H1 (cell line): ENCODE measurements at regions not wholly inside any gene's neighbourhood (a gene's known extent, or its start where the extent isn't known, plus 50 kb on each side); places are given as distances from the start of the nearest gene placed in this dataset.

ENCODE experiments used
- CTCF ChIA-PET: fragments of 300-600 bp; sonication (Branson Sonifier 250); formaldehyde crosslinking; loops from one replicate; lab custom pipeline; 2021; ENCODE audit not compliant: partially characterized antibody; lab: Charles Lee
- POLR2A ChIA-PET: fragments of 300-600 bp; sonication (Branson Sonifier 250); formaldehyde crosslinking; loops from one replicate; lab custom pipeline; 2021; ENCODE audit warnings: inconsistent platforms; ENCODE audit not compliant: partially characterized antibody; lab: Charles Lee
- DNase-seq, 2 experiments: peaks; one replicate each; pipeline versions ENCODE4 v3.0.0 to v3.0.0-alpha.2; 2010 to 2022; ENCODE audit warnings: low spot score in 2 of 2, low read depth in 1 of 2, mixed read lengths in 1 of 2
- FAIRE-seq: peaks from 2 replicates; lab custom pipeline; 2011; peaks lifted over from hg19 to GRCh38; lab: Jason Lieb, UNC
- H2AFZ ChIP-seq: 2 replicates; pipeline ENCODE4 v1.8.1; 2012; ENCODE audit warnings: low read length, inconsistent platforms
- H2AK5ac ChIP-seq: 2 replicates; pipeline ENCODE4 v1.6.1; 2013; ENCODE audit warnings: low read depth, low read length
- H2BK120ac ChIP-seq: replicated peaks from 2 replicates; pipeline ENCODE3; 2013; ENCODE audit warnings: low read depth, low read length, inconsistent platforms
- H2BK12ac ChIP-seq: 2 replicates; pipeline ENCODE4 v1.6.1; 2013; ENCODE audit warnings: low read depth, low read length
- H2BK15ac ChIP-seq: 2 replicates; pipeline ENCODE4 v1.6.1; 2013; ENCODE audit warnings: low read length
- H2BK20ac ChIP-seq: 2 replicates; pipeline ENCODE4 v1.6.1; 2013; ENCODE audit warnings: low read length
- H2BK5ac ChIP-seq: 2 replicates; pipeline ENCODE4 v1.6.1; 2013; ENCODE audit warnings: low read depth, low read length
- H3K14ac ChIP-seq: 2 replicates; pipeline ENCODE4 v1.6.1; 2013; ENCODE audit warnings: inconsistent platforms; ENCODE audit not compliant: insufficient read length
- H3K18ac ChIP-seq: 2 replicates; pipeline ENCODE4 v1.6.1; 2013; ENCODE audit warnings: low read length; ENCODE audit errors: extremely low read depth
- H3K23ac ChIP-seq: 2 replicates; pipeline ENCODE4 v1.6.1; 2013; ENCODE audit warnings: inconsistent platforms; ENCODE audit not compliant: insufficient read length
- H3K23me2 ChIP-seq: 2 replicates; pipeline ENCODE4 v1.6.1; 2013; ENCODE audit warnings: low read depth, low read length
- H3K27ac ChIP-seq: 2 replicates; pipeline ENCODE4 v1.6.1; 2011; ENCODE audit warnings: low read depth, low read length, inconsistent platforms
- H3K27me3 ChIP-seq, 4 experiments: replicated peaks in 1 of 4; 1 replicate in 1 of 4; 2 replicates in 3 of 4; pipeline versions ENCODE4 v1.6.1 to v1.8.1; 2011 to 2013; ENCODE audit warnings: low read length in 3 of 4, mild to moderate bottlenecking in 3 of 4, inconsistent platforms in 2 of 4, mixed read lengths in 2 of 4, moderate library complexity in 1 of 4; ENCODE audit not compliant: control insufficient read depth in 3 of 4, insufficient read depth in 3 of 4; ENCODE audit errors: extremely low read depth in 1 of 4
- H3K36me3 ChIP-seq, 4 experiments: 2 replicates each; pipeline versions ENCODE4 v1.6.1 to v1.8.1; 2011 to 2013; ENCODE audit warnings: mild to moderate bottlenecking in 4 of 4, low read length in 3 of 4, moderate library complexity in 2 of 4, control low read depth in 1 of 4, inconsistent platforms in 1 of 4; ENCODE audit not compliant: insufficient read depth in 4 of 4, control insufficient read depth in 2 of 4
- H3K4ac ChIP-seq: replicated peaks from 2 replicates; pipeline ENCODE3; 2013; ENCODE audit warnings: low read length, low read depth, mixed read lengths, inconsistent platforms; ENCODE audit not compliant: insufficient read length
- H3K4me1 ChIP-seq, 4 experiments: replicated peaks in 1 of 4; 1 replicate in 1 of 4; 2 replicates in 3 of 4; pipeline versions ENCODE4 v1.6.1 to v1.8.1; 2011 to 2013; ENCODE audit warnings: low read length in 3 of 4, inconsistent platforms in 2 of 4, mixed read lengths in 1 of 4; ENCODE audit not compliant: insufficient read depth in 4 of 4, control insufficient read depth in 3 of 4
- H3K4me2 ChIP-seq, 2 experiments: 2 replicates each; pipeline versions ENCODE4 v1.6.1 to v1.8.1; 2011 to 2013; ENCODE audit warnings: low read depth in 2 of 2, low read length in 2 of 2, control low read depth in 1 of 2, inconsistent platforms in 1 of 2, mild to moderate bottlenecking in 1 of 2; ENCODE audit not compliant: insufficient read depth in 1 of 2
- H3K4me3 ChIP-seq, 4 experiments: fragments of 200-600, 300-600 bp in 1 of 4; sonication (generic), shearing (Covaris generic), sonication (Bioruptor Twin) in 1 of 4; 2 replicates each; pipeline versions ENCODE4 v1.5.1 to v1.8.1; 2011 to 2016; ENCODE audit warnings: low read length in 4 of 4, low read depth in 3 of 4, control low read depth in 2 of 4, inconsistent platforms in 2 of 4, mild to moderate bottlenecking in 2 of 4, mixed read lengths in 1 of 4, moderate library complexity in 1 of 4; ENCODE audit not compliant: insufficient read depth in 2 of 4; ENCODE audit errors: extremely low read depth in 1 of 4
- H3K56ac ChIP-seq: replicated peaks from 2 replicates; pipeline ENCODE3; 2013; ENCODE audit warnings: low read depth, mild to moderate bottlenecking, mixed read lengths, low read length, inconsistent platforms; ENCODE audit not compliant: insufficient read length
- H3K79me1 ChIP-seq: 2 replicates; pipeline ENCODE4 v1.6.1; 2013; ENCODE audit warnings: low read depth, low read length, control low read depth
- H3K79me2 ChIP-seq, 2 experiments: 2 replicates each; pipeline versions ENCODE4 v1.6.1 to v1.8.1; 2012 to 2013; ENCODE audit warnings: low read length in 2 of 2, mild to moderate bottlenecking in 2 of 2, inconsistent platforms in 1 of 2; ENCODE audit not compliant: insufficient read depth in 2 of 2, control insufficient read depth in 1 of 2
- H3K9ac ChIP-seq, 4 experiments: replicated peaks in 1 of 4; 1 replicate in 1 of 4; 2 replicates in 3 of 4; pipeline versions ENCODE4 v1.6.1 to v1.8.1; 2011 to 2013; ENCODE audit warnings: low read depth in 3 of 4, low read length in 3 of 4, control low read depth in 2 of 4, mild to moderate bottlenecking in 2 of 4, moderate library complexity in 2 of 4, inconsistent platforms in 1 of 4; ENCODE audit errors: extremely low read depth in 1 of 4
- H3K9me3 ChIP-seq, 2 experiments: 2 replicates each; pipeline versions ENCODE4 v1.6.1 to v1.8.1; 2012 to 2013; ENCODE audit warnings: mild to moderate bottlenecking in 2 of 2, moderate library complexity in 2 of 2, control low read depth in 1 of 2, inconsistent platforms in 1 of 2, low read depth in 1 of 2, low read length in 1 of 2, mixed read lengths in 1 of 2; ENCODE audit not compliant: insufficient read depth in 2 of 2
- H4K20me1 ChIP-seq, 2 experiments: replicated peaks in 1 of 2; 2 replicates each; pipeline versions ENCODE3 to v1.8.1; 2011 to 2013; ENCODE audit warnings: inconsistent platforms in 2 of 2, low read length in 2 of 2, mild to moderate bottlenecking in 1 of 2; ENCODE audit not compliant: insufficient read depth in 2 of 2, control insufficient read depth in 1 of 2
- H4K5ac ChIP-seq: 2 replicates; pipeline ENCODE4 v1.6.1; 2013; ENCODE audit warnings: low read length, low read depth, mixed read lengths, inconsistent platforms; ENCODE audit not compliant: insufficient read length
- H4K8ac ChIP-seq: 2 replicates; pipeline ENCODE4 v1.8.0; 2013; ENCODE audit warnings: mild to moderate bottlenecking, moderate library complexity, low read length, inconsistent platforms; ENCODE audit not compliant: insufficient read depth; ENCODE audit errors: extremely low read depth
- H4K91ac ChIP-seq: replicated peaks from 2 replicates; pipeline ENCODE3; 2013; ENCODE audit warnings: low read length, mixed read lengths, inconsistent platforms; ENCODE audit not compliant: insufficient read length
- BRCA1 ChIP-seq: IDR thresholded peaks from 2 replicates; pipeline ENCODE4 v1.6.1; 2012; ENCODE audit warnings: low read depth, low read length, improper control_type of control experiment
- EP300 ChIP-seq, 2 experiments: IDR thresholded peaks; 1 replicate in 1 of 2; 2 replicates in 1 of 2; pipeline ENCODE4 v1.6.1; 2011 to 2012; ENCODE audit warnings: low read depth in 2 of 2, low read length in 2 of 2, mild to moderate bottlenecking in 2 of 2, borderline replicate concordance in 1 of 2, inconsistent platforms in 1 of 2, moderate library complexity in 1 of 2
- JUND ChIP-seq: IDR thresholded peaks from 2 replicates; pipeline ENCODE4 v1.6.1; 2011; ENCODE audit warnings: mild to moderate bottlenecking, improper control_type of control experiment, low read length
- MAX ChIP-seq: IDR thresholded peaks from 2 replicates; pipeline ENCODE4 v1.6.1; 2012; ENCODE audit warnings: inconsistent platforms
- NANOG ChIP-seq: IDR thresholded peaks from 2 replicates; pipeline ENCODE4 v1.6.1; 2011; ENCODE audit warnings: low read length, low read depth, mild to moderate bottlenecking, inconsistent platforms; ENCODE audit not compliant: insufficient read depth, poor library complexity, severe bottlenecking
- RBBP5 ChIP-seq: IDR thresholded peaks from 2 replicates; pipeline ENCODE4 v1.7.1; 2012; ENCODE audit warnings: low read depth, mild to moderate bottlenecking, inconsistent platforms, low read length, moderate library complexity, borderline replicate concordance
- RFX5 ChIP-seq: IDR thresholded peaks from 2 replicates; pipeline ENCODE4 v1.6.1; 2011; ENCODE audit warnings: low read depth, low read length, improper control_type of control experiment, borderline replicate concordance
- SIN3A ChIP-seq, 2 experiments: IDR thresholded peaks in 1 of 2; conservative IDR thresholded peaks in 1 of 2; 2 replicates each; pipeline ENCODE4 v1.6.1; 2011 to 2012; ENCODE audit warnings: low read length in 2 of 2, improper control_type of control experiment in 1 of 2, low read depth in 1 of 2, mild to moderate bottlenecking in 1 of 2
- TEAD4 ChIP-seq: IDR thresholded peaks from 2 replicates; pipeline ENCODE4 v1.6.1; 2012; ENCODE audit warnings: low read depth, low read length, inconsistent platforms, mixed read lengths
- USF2 ChIP-seq: IDR thresholded peaks from 2 replicates; pipeline ENCODE4 v1.6.1; 2011; ENCODE audit warnings: low read length, improper control_type of control experiment
- YY1 ChIP-seq: IDR thresholded peaks from 2 replicates; pipeline ENCODE4 v1.6.1; 2011; ENCODE audit warnings: low read depth, mild to moderate bottlenecking, low read length
- WGBS, 2 experiments: shearing (Covaris generic) in 1 of 2; methylation state at CpG; one replicate each; pipeline versions ENCODE4 v1.1.6 to v1.1.7; 2013 to 2015; ENCODE audit warnings: low lambda C conversion rate in 2 of 2, mixed read lengths in 2 of 2, inconsistent platforms in 1 of 2, low coverage in 1 of 2, missing lambda C conversion rate in 1 of 2; ENCODE audit not compliant: insufficient replicate concordance in 2 of 2, insufficient coverage in 1 of 2, insufficient read length in 1 of 2; ENCODE audit errors: extremely low coverage in 1 of 2, missing lambda C conversion rate in 1 of 2; 5-methylcytosine and 5-hydroxymethylcytosine counted together
- TF ChIP-seq, protein P1 (sequence below): IDR thresholded peaks from 2 replicates; pipeline ENCODE4 v1.6.1; 2011; ENCODE audit warnings: low read depth, mild to moderate bottlenecking, low read length; ENCODE audit not compliant: insufficient read depth

DNA sequence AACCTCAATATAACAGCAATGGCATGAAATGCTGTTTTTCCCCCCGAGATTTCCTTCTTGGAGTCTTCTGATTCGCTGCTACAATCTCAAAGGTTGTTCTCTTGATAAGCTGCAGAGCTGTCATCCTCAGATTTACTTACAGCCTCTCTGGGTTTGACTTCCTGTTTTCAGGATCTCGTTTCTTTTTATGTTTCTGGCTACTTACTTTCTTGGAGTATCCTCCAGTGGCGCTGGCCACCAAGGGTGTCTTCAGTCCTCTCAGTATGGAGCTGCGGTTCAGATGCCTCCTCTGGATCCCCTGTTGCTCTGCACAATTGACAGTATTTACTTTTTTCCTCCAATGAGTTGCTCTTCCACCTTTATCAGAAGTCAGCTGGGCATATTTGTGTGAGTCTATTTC, 152.0 kb upstream of the TMEM72 start:
- Histone ChIP-seq H3K23ac (no peak overlapping the region), H2AK5ac (no peak overlapping the region), H3K4me2 (no peak overlapping the region), H3K27me3 (no peaks in the 10 kb centered on the region), H3K23me2 (peaks cover 2% of the 10 kb centered on the region; the same call in 1 of the 2 replicates), H3K9me3 (no peaks in the 10 kb centered on the region), H4K8ac (no peak overlapping the region), H4K5ac (no peak overlapping the region), H3K4ac (no peak overlapping the region), H3K56ac (no peak overlapping the region), H3K4me3 (no peak overlapping the region), H2AFZ (no peak overlapping the region), H4K20me1 (peaks cover 0 to 2% of the 10 kb centered on the region in 2 experiments), H3K79me2 (no peaks in the 10 kb centered on the region), H3K4me1 (peaks cover 0 to 3% (median 0%) of the 10 kb centered on the region in 4 experiments; a peak in 1 of 7 replicates), H3K18ac (no peak overlapping the region), H3K9ac (no peak overlapping the region), H2BK20ac (no peak overlapping the region), H3K36me3 (no peaks in the 10 kb centered on the region), H3K14ac (no peak overlapping the region), H2BK5ac (no peak overlapping the region), H2BK15ac (no peak overlapping the region), H2BK120ac (no peak overlapping the region), H2BK12ac (no peak overlapping the region), H4K91ac (no peak overlapping the region), H3K79me1 (no peaks in the 10 kb centered on the region), H3K27ac (no peak overlapping the region)
- CTCF ChIA-PET, result no interaction called here
- DNase-seq (no peak), FAIRE-seq (no peak)
- POLR2A ChIA-PET, result interaction anchor here (0.7 kb wide), 2 partner anchors 89 to 629 kb away, joined by 3 read pairs; no protein-coding TSS in a partner anchor
- 81% methylated on average over 5 of the region's 5 CpGs; no CpG with 5 or more reads in 1 of the 2 experiments for WGBS, 2 experiments
- TF ChIP-seq JUND (no peak), EP300 (IDR thresholded peaks at IDR 0.05; ENCODE audit: borderline replicate concordance in 1 of 2, low read depth in 2 of 2, low read length in 2 of 2) (no peak), MAX (no peak), RBBP5 (no peak), NANOG (no peak), USF2 (no peak), YY1 (no peak), RFX5 (no peak), BRCA1 (no peak), TEAD4 (no peak), SIN3A (conservative IDR thresholded peaks at IDR 0.05 in 1 of 2, IDR thresholded peaks at IDR 0.05 in 1 of 2; ENCODE audit: low read depth in 1 of 2, low read length in 2 of 2) (no peak)
- TF ChIP-seq, protein P1, sequence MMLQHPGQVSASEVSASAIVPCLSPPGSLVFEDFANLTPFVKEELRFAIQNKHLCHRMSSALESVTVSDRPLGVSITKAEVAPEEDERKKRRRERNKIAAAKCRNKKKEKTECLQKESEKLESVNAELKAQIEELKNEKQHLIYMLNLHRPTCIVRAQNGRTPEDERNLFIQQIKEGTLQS, result no peak
